ENCODE measurements at regions not wholly inside any gene's neighbourhood (a gene's known extent, or its start where the extent isn't known, plus 50 kb on each side); places are given as distances from the start of the nearest gene placed in this dataset.

GRCh38 chr16:72264771-72265170 is 92.8 kb upstream of the PMFBP1 start:
- H3K9me3 ChIP-seq, result no peaks in the 10 kb centered on the region
- 79 to 85% (median 82%) methylated on average over 2 of the region's 2 CpGs for WGBS, 5 donors
- TF ChIP-seq POLR2A (IDR thresholded peaks at IDR 0.05) (no peak), CTCF (IDR thresholded peaks at IDR 0.05 in 8 of 11, conservative IDR thresholded peaks at IDR 0.05 in 3 of 11) (no peak), POLR2AphosphoS5 (IDR thresholded peaks at IDR 0.05) (no peak)
- no peaks in the 10 kb centered on the region for H3K4me1 ChIP-seq
- DNase-seq, result no peak
- no peak overlapping the region for H3K27ac ChIP-seq
- intact Hi-C loops (cut with DNase I; ENCODE audit: low total_unique reads), result no loop called here
- no peaks in the 10 kb centered on the region for H3K27me3 ChIP-seq (replicated peaks in 1 of 7)
- no peaks in the 10 kb centered on the region for H3K36me3 ChIP-seq
- no peak overlapping the region for H3K4me3 ChIP-seq

- Histone ChIP-seq H3K4me1 (no peaks in the 10 kb centered on the region), H3K9me3 (no peaks in the 10 kb centered on the region), H3K27me3 (replicated peaks in 1 of 7) (no peaks in the 10 kb centered on the region), H3K36me3 (no peaks in the 10 kb centered on the region), H3K27ac (no peak overlapping the region), H3K4me3 (no peak overlapping the region)
- no peak for TF ChIP-seq CTCF (IDR thresholded peaks at IDR 0.05 in 8 of 11, conservative IDR thresholded peaks at IDR 0.05 in 3 of 11)
- no peak for TF ChIP-seq POLR2AphosphoS5 (IDR thresholded peaks at IDR 0.05)
- no peak for TF ChIP-seq POLR2A (IDR thresholded peaks at IDR 0.05)
- intact Hi-C loops (cut with DNase I; ENCODE audit: low total_unique reads), result no loop called here
- DNase-seq, result no peak
- WGBS, 5 donors, result 63 to 94% (median 67%) methylated on average over 1 of the region's 1 CpG
Observed at GRCh38 chr16:72262711-72263110, 90.8 kb upstream of the PMFBP1 start.

GRCh38 chr16:72261127-72261526 is 89.2 kb upstream of the PMFBP1 start:
- H3K36me3 ChIP-seq, result no peaks in the 10 kb centered on the region
- no peaks in the 10 kb centered on the region for H3K27me3 ChIP-seq (replicated peaks in 1 of 7)
- no peak for DNase-seq
- H3K4me3 ChIP-seq, result no peak overlapping the region
- 59 to 100% (median 97%) methylated on average over 1 of the region's 1 CpG for WGBS, 5 donors
- no peak for TF ChIP-seq POLR2AphosphoS5 (IDR thresholded peaks at IDR 0.05)
- no peak for TF ChIP-seq POLR2A (IDR thresholded peaks at IDR 0.05)
- TF ChIP-seq CTCF (IDR thresholded peaks at IDR 0.05 in 8 of 11, conservative IDR thresholded peaks at IDR 0.05 in 3 of 11), result no peak
- H3K27ac ChIP-seq, result no peak overlapping the region
- intact Hi-C loops (cut with DNase I; ENCODE audit: low total_unique reads), result no loop called here
- no peaks in the 10 kb centered on the region for H3K4me1 ChIP-seq
- H3K9me3 ChIP-seq, result no peaks in the 10 kb centered on the region

DNA sequence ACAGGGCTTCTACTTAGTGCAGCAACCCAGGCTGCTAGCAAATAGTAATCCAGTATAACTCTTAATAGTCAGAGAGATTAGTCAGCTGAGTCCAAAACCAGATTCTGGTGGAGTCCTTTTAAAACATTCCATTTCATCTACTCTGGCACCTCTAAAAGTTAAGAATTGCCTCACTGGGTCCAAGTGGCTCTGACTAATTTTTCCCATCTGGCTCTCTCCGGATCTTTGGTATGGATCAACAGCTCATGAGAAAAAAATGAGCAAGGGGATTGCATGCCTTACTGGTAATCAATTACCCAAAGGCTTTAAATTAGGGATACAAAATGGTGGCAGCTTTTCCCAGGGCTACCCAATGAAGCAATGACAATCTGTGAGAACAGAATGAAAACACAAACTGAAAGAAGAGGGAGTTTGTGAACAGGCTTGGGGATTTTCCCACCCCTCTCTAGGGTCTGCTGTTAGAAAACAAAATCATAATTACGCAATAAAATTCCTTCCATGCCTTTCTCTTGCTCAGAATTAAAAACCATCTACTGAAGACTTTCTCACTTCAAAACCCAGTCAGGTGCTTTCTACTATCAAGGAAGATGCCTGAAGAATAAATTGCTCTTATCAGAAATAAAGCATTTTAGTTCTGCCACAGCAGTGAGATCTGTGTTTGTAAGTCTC is 84.6 kb upstream of the PMFBP1 start:
- 81 to 96% (median 85%) methylated on average over 2 of the region's 2 CpGs for WGBS, 5 donors
- intact Hi-C loops (cut with DNase I; ENCODE audit: low total_unique reads), result no loop called here

More for the DNA sequence above, 84.6 kb upstream of the PMFBP1 start:
- Histone ChIP-seq H3K4me1 (no peaks in the 10 kb centered on the region), H3K9me3 (no peaks in the 10 kb centered on the region), H3K27ac (no peak overlapping the region), H3K4me3 (no peak overlapping the region), H3K27me3 (replicated peaks in 1 of 7) (no peaks in the 10 kb centered on the region), H3K36me3 (no peaks in the 10 kb centered on the region)
- TF ChIP-seq CTCF (IDR thresholded peaks at IDR 0.05 in 8 of 11, conservative IDR thresholded peaks at IDR 0.05 in 3 of 11), result no peak
- no peak for TF ChIP-seq POLR2A (IDR thresholded peaks at IDR 0.05)
- no peak for TF ChIP-seq POLR2AphosphoS5 (IDR thresholded peaks at IDR 0.05)
- no peak for DNase-seq
